Sigmoid colon (tissue), 4 donors: ENCODE measurements at regions not wholly inside any gene's neighbourhood (a gene's known extent, or its start where the extent isn't known, plus 50 kb on each side); places are given as distances from the start of the nearest gene placed in this dataset.

ENCODE experiments used
- EP300 ChIP-seq, 4 donors: sonication (generic); formaldehyde crosslinking; IDR thresholded peaks; one replicate each; pipeline ENCODE4 v1.6.1; 2017; ENCODE audit warnings: antibody characterized with exemption in 4 of 4
- TF ChIP-seq, protein P1 (sequence below), 4 experiments: fragments of 450-650 bp in 3 of 4; fragments of 200-600 bp in 1 of 4; IDR thresholded peaks; one replicate each; pipeline ENCODE4 v1.5.1; 2016 to 2019; ENCODE audit warnings: antibody characterized with exemption in 4 of 4, mild to moderate bottlenecking in 3 of 4, moderate library complexity in 2 of 4

DNA sequence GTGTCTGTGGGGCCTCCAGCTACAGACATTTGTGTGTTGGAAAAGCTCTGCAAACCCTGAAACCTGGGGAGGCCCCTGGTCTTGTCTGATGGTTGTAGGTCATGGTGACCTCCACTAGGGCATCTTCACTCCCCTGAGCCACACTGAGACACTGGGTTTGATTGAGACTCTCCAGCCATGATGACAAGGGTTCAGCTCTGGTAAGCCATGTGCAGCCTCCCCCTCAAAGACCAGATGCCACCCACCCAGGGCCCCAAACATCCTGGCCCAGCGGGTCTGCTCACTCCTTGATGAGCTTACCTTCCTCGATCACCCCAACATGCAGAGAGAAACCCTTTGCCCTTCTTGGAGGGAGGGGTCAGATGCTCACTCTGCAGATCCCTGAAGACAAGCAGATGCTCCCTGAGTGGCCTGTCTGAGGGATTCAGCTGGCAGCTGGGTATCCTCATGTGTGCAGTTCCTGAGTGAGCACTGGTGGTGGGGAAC is 101.6 kb downstream of the METRNL start:
- TF ChIP-seq, protein P1, sequence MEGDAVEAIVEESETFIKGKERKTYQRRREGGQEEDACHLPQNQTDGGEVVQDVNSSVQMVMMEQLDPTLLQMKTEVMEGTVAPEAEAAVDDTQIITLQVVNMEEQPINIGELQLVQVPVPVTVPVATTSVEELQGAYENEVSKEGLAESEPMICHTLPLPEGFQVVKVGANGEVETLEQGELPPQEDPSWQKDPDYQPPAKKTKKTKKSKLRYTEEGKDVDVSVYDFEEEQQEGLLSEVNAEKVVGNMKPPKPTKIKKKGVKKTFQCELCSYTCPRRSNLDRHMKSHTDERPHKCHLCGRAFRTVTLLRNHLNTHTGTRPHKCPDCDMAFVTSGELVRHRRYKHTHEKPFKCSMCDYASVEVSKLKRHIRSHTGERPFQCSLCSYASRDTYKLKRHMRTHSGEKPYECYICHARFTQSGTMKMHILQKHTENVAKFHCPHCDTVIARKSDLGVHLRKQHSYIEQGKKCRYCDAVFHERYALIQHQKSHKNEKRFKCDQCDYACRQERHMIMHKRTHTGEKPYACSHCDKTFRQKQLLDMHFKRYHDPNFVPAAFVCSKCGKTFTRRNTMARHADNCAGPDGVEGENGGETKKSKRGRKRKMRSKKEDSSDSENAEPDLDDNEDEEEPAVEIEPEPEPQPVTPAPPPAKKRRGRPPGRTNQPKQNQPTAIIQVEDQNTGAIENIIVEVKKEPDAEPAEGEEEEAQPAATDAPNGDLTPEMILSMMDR (IDR thresholded peaks at IDR 0.05): no peak
- no peak for TF ChIP-seq EP300 (IDR thresholded peaks at IDR 0.05)
